Keratinocyte (primary cell): ENCODE measurements at regions not wholly inside any gene's neighbourhood (a gene's known extent, or its start where the extent isn't known, plus 50 kb on each side); places are given as distances from the start of the nearest gene placed in this dataset.

ENCODE experiments used
- EZH2 ChIP-seq: IDR thresholded peaks from one replicate; pipeline ENCODE4 v1.6.1; 2012; ENCODE audit warnings: inconsistent platforms, mild to moderate bottlenecking, low read length, moderate library complexity
- TF ChIP-seq, protein P1 (sequence below), 3 experiments: IDR thresholded peaks in 1 of 3; conservative IDR thresholded peaks in 1 of 3; optimal IDR thresholded peaks in 1 of 3; 2 replicates in 2 of 3; 3 replicates in 1 of 3; pipeline versions ENCODE3 to v1.5.1; 2011; ENCODE audit warnings: low read length in 3 of 3, mild to moderate bottlenecking in 3 of 3, moderate library complexity in 2 of 3, control low read depth in 1 of 3, inconsistent platforms in 1 of 3; ENCODE audit not compliant: insufficient read depth in 2 of 3; ENCODE audit errors: extremely low read depth in 1 of 3

DNA sequence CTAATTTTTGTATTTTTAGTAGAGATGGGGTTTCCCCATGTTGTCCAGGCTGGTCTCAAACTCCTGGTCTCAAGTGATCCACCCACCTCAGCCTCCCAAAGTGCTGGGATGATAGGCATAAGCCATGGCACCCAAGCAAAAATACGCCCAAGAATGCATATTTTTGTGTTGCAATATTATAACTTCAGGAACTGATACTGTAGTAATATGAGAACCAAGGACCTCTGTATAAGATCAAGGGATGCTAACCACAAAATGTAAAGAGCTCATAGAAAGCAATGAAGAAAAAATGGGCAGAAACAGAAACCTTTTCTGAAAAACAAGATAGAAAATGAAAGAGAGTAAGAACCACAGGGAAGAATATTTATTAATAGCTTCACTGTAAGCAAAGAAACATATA is 183.6 kb upstream of the RPL38 start:
- TF ChIP-seq, protein P1, sequence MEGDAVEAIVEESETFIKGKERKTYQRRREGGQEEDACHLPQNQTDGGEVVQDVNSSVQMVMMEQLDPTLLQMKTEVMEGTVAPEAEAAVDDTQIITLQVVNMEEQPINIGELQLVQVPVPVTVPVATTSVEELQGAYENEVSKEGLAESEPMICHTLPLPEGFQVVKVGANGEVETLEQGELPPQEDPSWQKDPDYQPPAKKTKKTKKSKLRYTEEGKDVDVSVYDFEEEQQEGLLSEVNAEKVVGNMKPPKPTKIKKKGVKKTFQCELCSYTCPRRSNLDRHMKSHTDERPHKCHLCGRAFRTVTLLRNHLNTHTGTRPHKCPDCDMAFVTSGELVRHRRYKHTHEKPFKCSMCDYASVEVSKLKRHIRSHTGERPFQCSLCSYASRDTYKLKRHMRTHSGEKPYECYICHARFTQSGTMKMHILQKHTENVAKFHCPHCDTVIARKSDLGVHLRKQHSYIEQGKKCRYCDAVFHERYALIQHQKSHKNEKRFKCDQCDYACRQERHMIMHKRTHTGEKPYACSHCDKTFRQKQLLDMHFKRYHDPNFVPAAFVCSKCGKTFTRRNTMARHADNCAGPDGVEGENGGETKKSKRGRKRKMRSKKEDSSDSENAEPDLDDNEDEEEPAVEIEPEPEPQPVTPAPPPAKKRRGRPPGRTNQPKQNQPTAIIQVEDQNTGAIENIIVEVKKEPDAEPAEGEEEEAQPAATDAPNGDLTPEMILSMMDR (optimal IDR thresholded peaks at IDR 0.05 in 1 of 3, IDR thresholded peaks at IDR 0.05 in 1 of 3, conservative IDR thresholded peaks at IDR 0.05 in 1 of 3; ENCODE audit: extremely low read depth in 1 of 3, insufficient read depth in 2 of 3, low read length in 3 of 3): no peak
- no peak for TF ChIP-seq EZH2
